Epithelial cell of proximal tubule (primary cell): ENCODE measurements at regions not wholly inside any gene's neighbourhood (a gene's known extent, or its start where the extent isn't known, plus 50 kb on each side); places are given as distances from the start of the nearest gene placed in this dataset.
"Not testable (repeated sequence)": the region's sequence is repeated elsewhere in the genome, so short reads cannot be mapped to it uniquely, and the experiment has no call there.

Experiments
- DNase-seq: peaks from one replicate; pipeline ENCODE4 v3.0.0-alpha.2; 2011; ENCODE audit warnings: low read depth
- H3K4me3 ChIP-seq: 2 replicates; pipeline ENCODE4 v1.5.1; 2011; ENCODE audit warnings: low read depth, mild to moderate bottlenecking, low read length
- TF ChIP-seq, protein P1 (sequence below): conservative IDR thresholded peaks from 2 replicates; pipeline ENCODE4 v1.5.1; 2012; ENCODE audit warnings: low read depth, mild to moderate bottlenecking, low read length

DNA sequence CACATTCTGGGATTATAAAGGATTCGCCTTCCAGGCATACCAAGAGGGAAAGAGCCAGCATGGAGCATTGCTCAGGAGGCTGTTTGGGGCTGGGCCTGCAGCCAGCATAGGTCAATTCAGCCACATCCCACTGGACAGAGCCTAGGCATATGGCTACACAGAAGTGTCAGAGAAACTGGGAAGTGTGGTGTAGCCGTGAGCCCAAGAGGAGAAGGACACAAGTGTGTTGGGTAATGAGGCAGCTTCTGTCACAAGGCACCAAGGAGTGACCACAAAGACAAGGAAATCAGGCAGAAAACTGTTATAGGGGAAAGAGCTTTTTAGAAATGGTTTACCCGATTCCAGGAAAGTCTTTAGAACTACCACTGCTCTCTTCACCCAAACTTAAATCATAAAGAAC is 178.6 kb upstream of the TBL1X start:
- TF ChIP-seq, protein P1, sequence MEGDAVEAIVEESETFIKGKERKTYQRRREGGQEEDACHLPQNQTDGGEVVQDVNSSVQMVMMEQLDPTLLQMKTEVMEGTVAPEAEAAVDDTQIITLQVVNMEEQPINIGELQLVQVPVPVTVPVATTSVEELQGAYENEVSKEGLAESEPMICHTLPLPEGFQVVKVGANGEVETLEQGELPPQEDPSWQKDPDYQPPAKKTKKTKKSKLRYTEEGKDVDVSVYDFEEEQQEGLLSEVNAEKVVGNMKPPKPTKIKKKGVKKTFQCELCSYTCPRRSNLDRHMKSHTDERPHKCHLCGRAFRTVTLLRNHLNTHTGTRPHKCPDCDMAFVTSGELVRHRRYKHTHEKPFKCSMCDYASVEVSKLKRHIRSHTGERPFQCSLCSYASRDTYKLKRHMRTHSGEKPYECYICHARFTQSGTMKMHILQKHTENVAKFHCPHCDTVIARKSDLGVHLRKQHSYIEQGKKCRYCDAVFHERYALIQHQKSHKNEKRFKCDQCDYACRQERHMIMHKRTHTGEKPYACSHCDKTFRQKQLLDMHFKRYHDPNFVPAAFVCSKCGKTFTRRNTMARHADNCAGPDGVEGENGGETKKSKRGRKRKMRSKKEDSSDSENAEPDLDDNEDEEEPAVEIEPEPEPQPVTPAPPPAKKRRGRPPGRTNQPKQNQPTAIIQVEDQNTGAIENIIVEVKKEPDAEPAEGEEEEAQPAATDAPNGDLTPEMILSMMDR = no peak
- DNase-seq = no peak
- H3K4me3 ChIP-seq = no peak overlapping the region

DNA sequence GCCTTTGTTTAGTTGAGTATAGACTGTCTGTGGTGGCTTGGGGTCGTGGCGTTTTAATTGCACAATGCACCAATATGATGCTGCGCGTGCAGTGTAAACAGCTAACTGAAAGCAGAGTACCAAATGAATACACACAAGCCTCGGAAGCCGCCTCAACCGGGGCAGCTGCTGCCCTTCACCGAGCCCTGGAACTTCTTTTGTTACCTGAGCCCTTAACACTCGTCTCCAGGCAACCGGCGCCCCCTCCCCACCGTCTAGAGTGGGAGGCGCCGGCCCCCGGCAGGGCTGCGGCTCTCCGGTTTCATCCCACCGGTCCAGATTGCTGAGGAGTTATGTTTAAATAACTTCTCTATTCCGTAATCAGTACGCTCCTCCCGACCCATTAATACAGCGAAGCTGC is 173.2 kb upstream of the TBL1X start:
- no peak for DNase-seq
- TF ChIP-seq, protein P1 = no peak
- no peak overlapping the region for H3K4me3 ChIP-seq

DNA sequence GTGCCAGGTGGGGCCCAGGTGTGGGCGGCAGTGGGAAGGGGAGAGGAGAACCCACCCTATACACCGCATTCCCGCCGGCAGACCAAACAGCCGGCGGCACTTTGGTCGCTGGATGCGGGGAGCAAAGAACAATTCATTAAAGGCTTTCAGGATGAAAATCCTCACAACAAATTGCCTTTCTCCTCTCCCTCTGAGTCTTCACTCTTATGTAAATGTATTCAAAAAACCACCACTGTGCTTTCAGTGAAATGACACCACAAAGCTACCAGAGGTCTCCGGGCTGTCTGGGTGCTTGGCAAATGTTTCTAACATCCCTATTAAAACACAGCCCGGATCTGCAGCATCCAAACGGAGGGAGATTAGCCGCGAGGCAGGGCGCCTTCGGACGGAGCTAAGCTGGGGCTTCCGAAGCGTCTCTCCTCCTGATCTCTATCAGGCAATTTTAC is 171.8 kb upstream of the TBL1X start:
- DNase-seq = no peak
- TF ChIP-seq, protein P1 = no peak
- H3K4me3 ChIP-seq = no peak overlapping the region

DNA sequence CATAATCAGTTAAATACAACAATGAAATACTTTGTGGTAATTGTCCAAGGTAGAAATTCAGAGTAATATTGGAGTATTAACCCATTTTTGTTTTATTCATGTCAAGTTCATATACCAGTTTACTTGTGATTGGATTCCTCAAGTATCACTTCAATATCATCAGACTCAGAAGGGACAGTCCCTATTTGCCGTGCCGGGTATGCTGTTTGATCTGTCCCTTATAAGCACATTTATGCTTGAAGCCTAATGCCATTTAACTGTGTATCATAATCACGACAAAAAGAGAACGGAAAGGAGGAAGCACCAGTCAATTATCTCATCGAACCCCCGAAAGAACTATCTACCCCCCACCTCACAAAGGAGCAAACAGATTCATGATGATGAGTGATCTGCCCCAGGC is 171.0 kb upstream of the TBL1X start:
- DNase-seq = no peak
- TF ChIP-seq, protein P1 = no peak
- no peak overlapping the region for H3K4me3 ChIP-seq

DNA sequence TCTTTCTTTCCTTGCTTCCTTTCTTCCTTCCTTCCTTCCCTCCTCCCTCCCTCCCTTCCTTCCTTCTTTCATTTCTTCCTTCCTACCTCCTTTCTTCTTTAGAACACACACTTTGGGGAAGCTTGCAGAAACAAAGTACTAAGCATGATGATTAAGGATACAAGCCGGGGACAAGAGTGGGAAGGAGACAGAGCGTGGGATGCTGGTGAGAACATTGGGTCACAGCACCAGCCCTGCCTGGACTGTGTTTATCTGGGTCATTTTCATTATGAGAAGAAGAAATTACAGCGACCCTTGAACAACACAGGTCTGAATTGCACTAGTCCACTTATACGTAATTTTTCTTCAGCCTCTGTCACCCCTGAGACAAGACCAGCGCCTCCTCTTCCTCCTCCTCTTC is 169.3 kb upstream of the TBL1X start:
- H3K4me3 ChIP-seq = no peak overlapping the region
- DNase-seq = no peak
- TF ChIP-seq, protein P1 = no peak

DNA sequence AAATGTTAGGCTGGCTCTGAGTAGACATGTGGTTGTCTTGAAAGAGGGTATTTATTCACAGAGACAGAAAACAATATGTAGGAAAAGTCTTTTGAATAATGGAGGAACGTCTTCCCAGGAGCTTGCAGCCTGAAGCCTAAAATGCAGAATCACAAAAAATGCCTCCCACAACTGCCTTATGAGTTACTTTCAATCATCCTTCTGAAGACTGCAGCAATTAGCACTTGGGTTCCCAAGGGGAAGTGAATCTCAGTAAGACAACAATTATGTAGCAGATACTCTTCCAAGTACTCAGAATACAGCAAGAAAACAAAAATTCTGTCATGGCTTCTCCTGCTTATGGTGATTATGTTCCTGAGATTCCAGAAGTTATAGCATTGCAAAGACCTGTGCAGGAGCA is 166.6 kb upstream of the TBL1X start:
- TF ChIP-seq, protein P1 = no peak
- DNase-seq = no peak
- no peak overlapping the region for H3K4me3 ChIP-seq

DNA sequence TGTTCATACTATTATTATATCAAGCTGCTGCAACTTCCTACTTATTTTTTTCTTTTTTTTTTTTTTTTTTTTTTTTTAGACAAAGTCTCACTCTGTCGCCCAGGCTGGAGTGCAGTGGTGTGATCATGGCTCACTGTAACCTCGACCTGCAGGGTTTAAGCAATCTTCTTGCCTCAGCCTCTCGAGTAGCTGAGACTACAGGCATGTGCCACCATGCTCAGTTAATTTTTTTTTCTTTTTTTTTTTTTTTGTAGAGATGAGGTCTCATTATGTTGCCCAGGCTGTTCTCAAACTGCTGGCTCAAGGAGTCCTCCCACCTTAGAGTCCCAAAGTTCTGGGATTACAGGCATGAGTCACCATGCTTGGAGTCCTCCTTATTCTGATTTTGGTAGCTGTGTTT is 165.2 kb upstream of the TBL1X start:
- not testable (repeated sequence) for DNase-seq, H3K4me3 ChIP-seq

DNA sequence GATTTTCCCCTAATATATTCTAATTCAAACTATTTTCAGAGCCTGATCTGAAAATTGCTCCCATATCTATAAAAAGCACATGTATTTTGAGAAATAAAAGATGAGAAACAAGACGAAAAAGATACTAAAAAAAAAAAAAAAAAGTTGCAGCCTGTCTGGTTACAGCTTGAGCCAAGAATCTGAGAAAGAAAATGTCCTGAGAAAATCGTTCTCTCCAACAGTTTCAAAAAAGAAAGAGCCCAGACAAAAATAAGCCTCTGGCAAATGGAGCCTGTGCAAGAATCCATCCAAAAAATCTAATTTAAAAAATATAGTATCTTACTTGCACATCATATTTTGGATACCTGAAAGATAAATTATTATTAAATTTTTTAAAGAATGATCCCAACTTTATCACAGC is 163.0 kb upstream of the TBL1X start:
- TF ChIP-seq, protein P1 = no peak

More for the DNA sequence above, 163.0 kb upstream of the TBL1X start:
- no peak for DNase-seq
- no peak overlapping the region for H3K4me3 ChIP-seq
